Activated CD4-positive, alpha-beta T cell treated with anti-CD3 and anti-CD28 coated beads for 24 hours (primary cell): ENCODE measurements at regions not wholly inside any gene's neighbourhood (a gene's known extent, or its start where the extent isn't known, plus 50 kb on each side); places are given as distances from the start of the nearest gene placed in this dataset.
"Not testable (repeated sequence)": the region's sequence is repeated elsewhere in the genome, so short reads cannot be mapped to it uniquely, and the experiment has no call there.

Source experiments
- DNase-seq, 2 donors: peaks; one replicate each; pipeline ENCODE4 v3.0.0-alpha.2; 2020; ENCODE audit warnings: low read depth in 2 of 2

GRCh38 chrX:129361576-129361975, 161.7 kb downstream of the SMARCA1 start:
- DNase-seq: no peak

GRCh38 chrX:129360175-129360574, 163.1 kb downstream of the SMARCA1 start:
- DNase-seq: peak; percentile 1 to 19

DNA sequence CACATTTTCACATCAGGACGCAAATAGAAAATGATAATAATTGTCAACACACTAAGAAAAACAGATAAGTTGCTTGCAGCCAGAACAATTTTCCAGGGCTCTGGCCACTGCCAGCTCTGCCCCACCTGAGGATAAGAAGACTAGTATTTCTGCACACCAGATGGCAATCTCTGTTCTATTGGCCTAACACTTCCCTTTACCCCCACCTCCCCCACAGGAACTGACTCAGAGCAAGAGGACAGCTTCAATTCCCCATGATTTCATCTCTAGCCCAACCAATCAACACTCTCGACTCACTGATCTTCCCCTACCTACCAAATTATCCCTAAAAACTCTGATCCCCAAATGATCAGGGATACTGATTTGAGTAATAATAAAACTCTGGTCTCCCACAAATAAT, 164.0 kb downstream of the SMARCA1 start:
- DNase-seq: no peak

- not testable (repeated sequence) for DNase-seq
These were observed 165.9 kb downstream of the SMARCA1 start for GRCh38 chrX:129357428-129357827.

DNA sequence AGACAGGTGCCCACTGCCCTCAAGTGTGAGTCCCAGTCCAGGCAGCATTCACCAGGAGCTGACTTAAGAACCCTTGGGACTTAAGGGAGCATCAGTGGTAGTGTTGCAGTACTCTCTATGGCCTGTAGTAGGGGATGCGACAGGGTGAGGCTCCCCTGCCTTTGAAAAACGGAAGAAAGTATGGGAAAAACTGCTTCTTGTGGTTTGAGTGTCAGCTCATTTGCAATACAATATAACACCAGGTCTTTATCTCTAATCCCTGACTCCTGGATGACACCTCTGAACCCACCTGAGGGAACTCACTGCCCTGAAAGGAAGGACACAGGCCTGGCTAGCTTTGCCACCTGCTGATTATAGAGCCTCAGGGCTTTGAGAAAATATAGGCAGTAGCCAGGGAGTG, 176.0 kb downstream of the SMARCA1 start:
- DNase-seq: no peak

DNA sequence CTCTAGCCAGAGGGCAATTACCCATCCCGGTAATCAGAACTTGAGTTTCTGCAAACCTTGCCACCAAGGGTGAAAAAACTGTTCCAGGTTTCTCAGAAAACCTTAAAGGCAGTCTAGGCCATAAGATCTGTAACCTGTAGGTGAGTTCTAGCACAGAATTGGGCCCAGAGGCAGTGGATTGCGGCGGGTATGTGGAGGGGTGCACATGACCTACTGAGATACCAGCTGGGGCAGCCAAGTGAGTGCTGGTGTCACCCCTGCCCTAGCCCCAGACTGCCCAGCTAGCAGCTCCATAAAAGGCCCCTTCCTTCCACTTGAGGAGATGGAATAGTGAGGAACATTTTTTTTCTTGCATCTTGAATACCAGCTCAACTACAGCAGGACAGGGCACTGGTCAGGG, 176.7 kb downstream of the SMARCA1 start:
- no peak for DNase-seq

DNA sequence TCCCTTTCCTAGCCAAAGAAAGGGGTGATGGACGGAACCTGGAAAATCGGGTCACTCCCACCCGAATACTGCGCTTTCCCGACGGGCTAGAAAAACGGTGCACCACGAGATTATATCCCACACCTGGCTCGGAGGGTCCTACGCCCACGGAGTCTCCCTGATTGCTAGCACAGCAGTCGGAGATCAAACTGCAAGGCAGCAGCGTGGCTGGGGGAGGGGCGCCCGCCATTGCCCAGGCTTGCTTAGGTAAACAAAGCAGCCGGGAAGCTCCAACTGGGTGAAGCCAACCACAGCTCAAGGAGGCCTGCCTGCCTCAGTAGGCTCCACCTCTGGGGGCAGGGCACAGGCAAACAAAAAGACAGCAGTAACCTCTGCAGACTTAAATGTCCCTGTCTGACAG, 186.0 kb downstream of the SMARCA1 start:
- not testable (repeated sequence) for DNase-seq

DNA sequence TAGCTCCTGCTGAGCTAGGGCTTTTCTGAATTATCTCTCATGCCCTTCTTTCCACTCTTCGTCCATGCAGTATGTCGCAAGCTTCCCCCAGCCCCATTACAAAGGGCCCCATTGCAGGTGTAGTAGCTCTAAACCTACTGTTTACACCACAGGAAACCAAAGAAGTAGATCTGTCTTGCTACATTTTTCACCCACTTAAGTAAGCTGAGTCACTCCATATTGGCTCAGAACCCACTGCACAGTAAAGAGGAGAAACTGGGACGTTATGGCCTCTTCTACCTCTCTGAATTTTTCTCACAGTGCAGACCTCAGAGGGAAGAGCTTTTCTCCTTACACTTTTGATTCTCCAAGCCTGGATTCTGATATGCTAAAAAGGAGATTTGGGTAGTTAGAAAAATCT, 200.2 kb downstream of the SMARCA1 start:
- DNase-seq: no peak

DNA sequence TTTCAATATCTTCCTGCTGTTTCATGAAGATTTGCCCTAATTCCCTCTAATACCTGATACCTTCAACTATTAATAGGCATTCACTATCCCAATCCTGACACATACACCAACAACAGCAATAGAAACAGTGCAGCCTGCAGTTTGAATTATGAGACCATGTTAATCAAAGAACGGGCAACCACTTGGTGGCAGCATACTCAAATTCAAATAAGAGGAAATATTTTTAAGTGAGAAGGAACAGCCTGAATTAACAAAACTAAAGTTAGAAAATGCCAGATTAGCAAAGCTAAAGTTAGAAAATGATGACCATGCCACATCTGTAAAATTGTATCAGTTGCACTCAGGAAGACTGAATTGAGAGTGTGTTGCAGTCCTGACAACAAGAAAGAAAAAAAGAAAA, 204.9 kb downstream of the SMARCA1 start:
- no peak for DNase-seq

DNA sequence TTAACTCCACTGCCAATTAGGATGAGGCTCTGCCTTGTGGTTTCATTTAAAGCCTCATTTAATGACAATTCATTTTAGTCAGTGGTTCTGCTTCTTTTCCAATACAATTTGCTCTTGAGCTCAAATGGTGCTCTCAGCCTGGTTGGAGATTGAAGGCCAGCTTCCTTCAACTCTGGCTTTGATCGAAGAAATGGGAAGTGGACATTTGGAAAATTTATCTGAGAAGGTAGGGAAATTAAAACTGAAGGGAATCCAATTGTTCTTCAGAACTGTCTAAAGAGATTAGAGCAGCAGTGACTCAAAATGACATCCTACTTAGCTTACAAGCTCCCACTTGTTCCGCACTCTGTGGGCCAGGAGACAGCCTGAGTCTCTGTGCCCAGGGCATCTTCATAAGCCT, 206.8 kb downstream of the SMARCA1 start:
- DNase-seq: no peak

- no peak for DNase-seq
These were observed 213.3 kb downstream of the SMARCA1 start for GRCh38 chrX:129310000-129310399.

DNA sequence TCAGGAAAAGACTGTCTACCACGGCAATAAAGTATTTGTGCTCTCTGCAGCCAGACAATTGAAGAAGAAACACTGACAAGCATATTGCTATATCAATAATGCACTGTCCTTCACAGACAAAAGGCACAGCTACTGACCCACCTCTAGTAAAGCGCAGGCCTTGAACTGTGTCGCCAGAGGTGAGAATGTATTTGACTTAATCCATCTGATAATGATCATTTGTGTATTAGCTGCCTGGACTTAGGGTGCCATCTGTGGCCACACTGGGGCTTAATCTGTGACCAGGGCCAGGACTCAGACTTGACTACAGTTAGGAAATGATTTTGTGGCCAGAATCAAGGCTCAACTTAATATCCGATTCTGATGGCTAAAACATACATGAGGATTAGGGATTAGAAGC, 260.4 kb downstream of the SMARCA1 start:
- no peak for DNase-seq

GRCh38 chrX:129255516-129255915, 267.8 kb downstream of the SMARCA1 start:
- not testable (repeated sequence) for DNase-seq

DNA sequence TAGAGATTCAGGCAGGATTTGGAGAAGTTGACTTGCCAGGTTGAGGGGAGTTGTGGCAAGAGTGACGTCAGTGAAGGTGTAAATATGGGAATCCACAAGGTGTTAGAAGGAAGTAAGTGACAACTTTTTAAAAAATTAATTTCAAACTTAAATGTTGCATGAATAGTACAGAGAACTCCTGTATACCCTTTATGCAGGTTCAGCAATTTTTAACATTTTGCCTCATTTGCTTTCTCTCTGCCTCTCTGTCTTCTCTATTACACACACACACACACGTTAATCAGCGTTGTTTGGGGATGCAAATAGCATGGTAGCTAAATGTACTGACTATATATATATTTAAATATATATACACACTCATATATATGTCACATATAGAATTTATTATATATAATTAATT, 273.7 kb downstream of the SMARCA1 start:
- DNase-seq: no peak

DNA sequence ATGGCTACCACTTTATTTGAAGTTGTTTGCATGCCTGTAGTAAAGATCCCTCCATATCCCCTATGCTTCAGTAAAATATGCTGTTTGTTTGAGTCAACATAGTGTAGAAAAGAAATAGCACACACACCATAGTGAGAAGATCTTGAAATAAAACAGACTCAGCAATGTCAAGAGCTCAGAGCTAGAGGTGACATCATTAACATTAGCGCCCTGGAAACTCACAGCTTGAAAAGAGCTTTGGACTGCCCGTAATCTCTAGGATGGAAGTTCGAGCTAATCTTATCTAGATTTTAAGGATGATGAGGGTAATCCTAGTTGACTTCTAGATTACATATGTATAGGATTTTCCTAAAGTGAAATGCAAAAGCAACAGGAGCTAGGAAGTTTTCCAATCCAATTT, 275.6 kb downstream of the SMARCA1 start:
- DNase-seq: no peak

DNA sequence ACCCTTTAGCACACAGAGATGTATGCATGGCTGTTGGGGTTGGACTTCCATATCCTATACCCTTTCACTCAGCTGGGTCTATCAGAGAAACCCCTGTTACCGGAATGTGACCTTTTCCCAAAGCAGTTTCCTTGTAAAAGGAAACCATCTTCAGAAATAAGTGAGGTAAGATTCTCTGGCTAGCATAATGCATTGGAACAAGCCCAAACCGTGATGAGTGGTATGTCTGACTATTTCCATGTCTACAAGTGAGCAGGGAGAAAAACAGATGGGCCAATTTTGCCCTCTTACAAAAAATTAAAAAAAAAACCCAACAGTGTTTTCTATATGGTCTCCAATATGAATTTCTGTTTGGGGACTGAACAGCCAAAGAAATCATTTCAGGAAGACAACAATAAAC, 283.9 kb downstream of the SMARCA1 start:
- DNase-seq: no peak

DNA sequence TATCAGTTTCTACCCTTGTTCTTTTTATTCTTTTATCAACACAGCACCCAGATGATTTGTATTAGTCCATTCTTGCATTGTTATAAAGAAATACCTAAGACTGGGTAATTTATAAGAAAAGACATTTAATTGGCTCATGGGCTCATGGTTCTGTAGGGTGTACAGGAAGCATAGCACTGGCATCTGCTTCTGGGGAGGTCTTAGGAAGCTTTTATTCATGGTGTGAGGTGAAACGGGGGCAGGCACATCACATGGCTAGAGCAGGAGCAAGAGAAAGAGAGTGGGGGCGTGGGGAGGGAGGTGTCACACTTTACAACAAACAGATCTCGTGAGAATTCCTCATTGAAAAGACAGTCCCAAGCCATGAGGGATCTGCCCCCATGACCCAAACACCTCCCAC, 285.3 kb downstream of the SMARCA1 start:
- DNase-seq: no peak

GRCh38 chrX:129235903-129236302, 287.4 kb downstream of the SMARCA1 start:
- no peak for DNase-seq

DNA sequence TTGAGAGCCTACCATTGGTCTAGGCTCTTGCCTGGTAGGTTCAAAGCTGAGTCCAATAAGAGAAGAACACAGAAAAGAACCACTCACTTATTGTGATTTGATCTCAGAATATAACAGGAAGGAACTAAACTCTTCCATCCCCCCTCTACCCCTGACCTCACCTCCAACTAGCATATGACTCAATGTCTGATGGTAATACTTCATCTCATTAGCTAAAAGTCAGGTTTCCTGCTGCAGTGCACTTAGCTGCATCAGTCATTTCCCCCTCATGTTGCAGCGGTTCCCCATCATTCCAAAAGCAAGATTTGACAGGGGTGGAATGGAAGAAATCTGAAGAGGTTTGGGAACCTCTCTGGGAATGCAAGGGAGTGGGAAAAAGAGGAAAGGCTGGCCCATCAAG, 289.5 kb downstream of the SMARCA1 start:
- no peak for DNase-seq

GRCh38 chrX:129230850-129231512, 292.3 kb downstream of the SMARCA1 start:
- no peak for DNase-seq

GRCh38 chrX:129230168-129230567, 293.1 kb downstream of the SMARCA1 start:
- no peak for DNase-seq

- no peak for DNase-seq
These were observed 295.9 kb downstream of the SMARCA1 start for GRCh38 chrX:129227366-129227765.

GRCh38 chrX:129193357-129193756, 329.9 kb downstream of the SMARCA1 start:
- no peak for DNase-seq

- no peak for DNase-seq
These were observed 335.1 kb downstream of the SMARCA1 start for GRCh38 chrX:129188231-129188630.
